ENCODE measurements at regions not wholly inside any gene's neighbourhood (a gene's known extent, or its start where the extent isn't known, plus 50 kb on each side); places are given as distances from the start of the nearest gene placed in this dataset.
A peak's percentile ranks its signal among the peaks of the same experiment; 100 is the strongest.

DNA sequence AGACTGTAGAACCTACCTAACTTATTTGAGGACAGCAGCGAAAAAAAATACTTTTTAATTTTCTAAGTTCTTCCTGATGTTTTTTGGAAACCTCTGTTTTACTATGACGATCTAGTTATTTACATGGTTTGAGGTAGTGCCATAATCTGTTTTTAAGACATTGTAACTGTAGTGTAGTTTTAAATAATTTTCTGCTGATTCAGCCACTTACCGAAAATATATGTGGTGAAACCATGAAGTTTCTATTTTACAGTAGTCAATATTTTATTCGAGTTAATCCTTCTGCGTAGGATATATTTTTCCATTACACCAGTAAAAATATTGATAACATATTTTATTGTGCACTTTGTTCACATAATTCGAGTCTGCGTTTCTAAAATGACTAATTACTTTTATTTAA lies 121.7 kb upstream of the RRP15 start:
- no peak for DNase-seq

GRCh38 chr1:218164111-218164929 lies 120.8 kb upstream of the RRP15 start:
- peak; percentile 73 for DNase-seq

- peak; percentile 80 for DNase-seq
These were observed 120.0 kb upstream of the RRP15 start for GRCh38 chr1:218164930-218165700.

DNA sequence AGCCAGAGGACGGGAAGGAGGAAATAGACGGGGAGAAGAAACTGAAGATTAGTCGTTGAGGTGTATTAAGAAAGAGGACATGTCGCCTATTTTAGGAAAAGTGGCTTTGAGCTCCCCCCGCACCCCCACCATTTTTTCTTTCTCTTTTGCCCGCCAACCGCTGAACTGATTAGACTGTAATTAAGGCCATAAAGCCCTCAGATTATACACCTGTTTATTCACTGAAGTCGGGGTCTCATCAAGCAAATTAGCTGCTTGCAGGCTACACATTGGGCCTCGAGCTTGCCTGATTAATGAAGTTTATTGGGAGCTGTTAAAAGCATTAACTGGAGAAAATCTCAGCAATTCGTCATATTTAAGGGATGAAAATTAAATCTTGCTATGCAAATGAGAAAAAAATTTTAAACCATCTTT lies 119.4 kb upstream of the RRP15 start:
- DNase-seq = no peak

GRCh38 chr1:218166268-218166945 lies 118.7 kb upstream of the RRP15 start:
- DNase-seq = peak; percentile 15

- peak; percentile 69 for DNase-seq
These were observed 113.7 kb upstream of the RRP15 start for GRCh38 chr1:218171302-218171893.

DNA sequence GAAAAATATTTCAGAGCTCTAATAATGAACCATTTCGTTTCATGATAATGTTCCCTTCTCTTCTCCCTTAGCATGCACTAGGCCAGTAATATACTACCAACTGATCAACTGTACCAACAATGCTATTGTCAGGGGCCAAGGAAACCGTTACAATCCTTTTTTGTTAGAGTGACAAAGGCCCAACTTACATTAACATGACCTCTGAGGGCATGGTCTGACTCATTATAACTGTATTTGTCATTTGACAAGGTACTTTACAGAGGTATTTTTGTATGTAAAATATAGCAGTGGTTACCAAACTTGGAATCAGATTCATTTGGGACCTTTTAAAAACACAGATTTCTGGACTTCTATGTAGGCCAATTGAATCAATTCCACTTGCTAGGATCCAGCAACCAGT lies 102.6 kb upstream of the RRP15 start:
- no peak for DNase-seq

DNA sequence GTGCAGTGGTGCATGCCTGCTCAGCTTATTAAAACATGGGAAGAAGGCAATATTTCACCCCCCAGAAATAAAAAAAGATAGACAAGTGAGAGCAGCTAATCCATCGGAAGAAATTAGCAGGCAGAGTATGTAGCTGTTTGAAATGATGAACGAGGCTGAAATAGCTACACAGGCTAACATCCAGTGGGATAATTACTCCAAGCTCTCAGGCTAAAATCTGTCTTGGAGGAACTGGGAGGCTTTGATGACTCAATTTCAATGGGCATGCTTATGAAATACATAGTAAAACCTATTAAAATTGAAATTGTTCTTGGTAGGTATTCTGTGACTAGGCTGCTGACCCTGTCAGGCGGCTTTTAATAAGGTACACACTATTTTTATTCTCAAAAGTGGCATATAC lies 84.1 kb upstream of the RRP15 start:
- DNase-seq = no peak

- DNase-seq = no peak
These were observed 83.5 kb upstream of the RRP15 start for GRCh38 chr1:218201601-218202000.

DNA sequence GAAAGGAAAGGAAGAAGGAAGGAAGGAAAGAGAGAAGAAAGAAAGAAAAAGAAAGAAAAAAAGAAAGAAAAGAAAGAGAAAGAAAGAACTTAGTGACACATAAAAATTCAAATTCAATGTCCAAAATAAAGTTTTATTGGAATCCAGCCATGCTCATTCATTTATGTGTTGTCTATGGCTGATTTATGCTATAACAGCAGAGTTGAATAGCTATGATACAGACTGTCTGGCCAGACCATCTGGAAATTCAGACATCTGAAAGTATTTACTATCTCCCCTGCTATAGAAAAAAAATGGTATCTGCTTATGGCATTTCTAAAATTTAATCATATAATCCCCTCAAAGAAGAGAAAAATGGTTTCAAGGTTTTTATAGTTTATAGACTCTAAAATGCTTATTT lies 79.4 kb upstream of the RRP15 start:
- DNase-seq = no peak

GRCh38 chr1:218207194-218207593 lies 77.9 kb upstream of the RRP15 start:
- DNase-seq = no peak

DNA sequence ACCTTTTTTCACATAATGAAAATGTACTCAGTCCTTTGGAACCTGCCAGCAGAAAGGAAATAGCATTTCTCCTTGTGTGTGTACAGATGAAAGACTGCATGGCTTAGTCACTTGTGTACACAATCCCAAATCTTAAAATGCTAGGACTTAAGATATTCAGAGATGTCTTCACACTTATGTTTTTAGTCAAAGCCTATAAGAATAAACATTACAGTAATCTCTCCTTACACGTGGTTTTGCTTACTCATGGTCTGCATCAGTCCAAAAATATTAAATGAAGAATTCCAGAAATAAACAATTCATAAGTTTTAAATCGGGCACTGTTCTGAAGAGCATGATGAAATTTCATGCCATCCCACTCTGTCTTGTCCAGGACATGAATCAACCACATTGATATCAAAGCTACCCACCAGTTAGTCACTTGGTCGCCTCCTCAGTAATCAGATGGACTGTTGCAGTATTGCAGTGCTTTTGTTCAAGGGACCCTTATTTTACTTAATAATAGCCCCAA lies 75.7 kb upstream of the RRP15 start:
- no peak for DNase-seq

DNA sequence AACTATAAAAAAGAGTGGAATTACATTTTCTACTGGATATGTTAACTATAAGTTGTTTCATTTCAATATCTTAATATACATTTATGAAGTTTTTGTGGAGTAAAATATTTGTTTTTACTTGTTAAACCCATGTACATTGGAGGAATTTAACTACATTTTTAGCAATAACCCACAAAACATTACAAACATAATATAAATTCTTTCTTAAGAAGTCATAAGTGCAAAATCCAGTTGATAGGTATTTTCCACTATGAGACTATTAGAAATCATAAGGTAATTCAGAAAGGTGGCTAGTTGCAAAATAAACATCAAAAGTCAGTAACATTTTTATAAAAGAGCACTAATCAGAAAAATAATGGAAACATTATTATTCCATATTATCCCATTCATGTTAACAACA lies 73.9 kb upstream of the RRP15 start:
- no peak for DNase-seq

DNA sequence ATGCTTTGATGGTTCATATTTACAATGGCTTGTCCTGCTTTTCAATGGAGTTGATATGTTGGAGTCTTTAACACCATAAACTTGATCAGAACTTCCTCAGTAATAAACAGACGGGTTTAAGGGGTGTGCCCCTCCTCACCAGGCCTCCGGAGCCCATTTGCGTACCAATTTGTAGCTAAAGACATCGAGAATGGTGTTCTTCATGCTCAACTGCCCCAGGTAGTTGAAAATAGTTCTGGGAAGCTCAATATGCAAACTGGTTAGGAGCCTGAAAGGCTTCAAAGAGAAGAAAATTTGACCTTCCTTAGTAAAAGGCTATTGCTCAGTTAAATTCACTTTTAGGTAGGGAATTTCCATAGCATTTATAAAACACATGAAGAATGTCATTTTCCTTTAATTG lies 68.1 kb upstream of the RRP15 start:
- DNase-seq = no peak

DNA sequence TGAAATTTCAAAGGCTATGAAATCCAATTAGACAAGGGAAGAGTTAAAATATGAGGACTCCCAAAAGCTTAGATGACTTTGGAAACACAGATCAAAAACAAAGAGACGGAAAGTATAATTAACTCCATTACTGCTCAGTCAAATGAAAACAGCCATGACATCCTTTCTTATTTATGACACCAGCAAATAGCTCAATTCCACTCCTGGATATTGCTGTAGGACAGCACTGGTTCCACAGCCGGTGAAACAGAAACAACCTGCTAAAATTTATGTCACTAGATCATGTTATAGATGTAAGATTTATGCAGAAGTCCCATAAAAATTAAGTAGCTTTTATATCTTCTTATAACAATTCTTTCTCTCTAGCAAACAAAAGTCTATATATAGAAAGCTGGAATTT lies 65.6 kb upstream of the RRP15 start:
- DNase-seq = no peak

- no peak for DNase-seq
These were observed 61.0 kb upstream of the RRP15 start for GRCh38 chr1:218224101-218224500.

GRCh38 chr1:218226005-218226404 lies 59.1 kb upstream of the RRP15 start:
- DNase-seq = no peak

All from NCI-H2171 treated with DMSO at 0.1 percent for 48 hours (cell line).